Suprapubic skin (tissue), 4 donors: ENCODE measurements at regions not wholly inside any gene's neighbourhood (a gene's known extent, or its start where the extent isn't known, plus 50 kb on each side); places are given as distances from the start of the nearest gene placed in this dataset.
"Not testable (repeated sequence)": the region's sequence is repeated elsewhere in the genome, so short reads cannot be mapped to it uniquely, and the experiment has no call there.

Experiments
- CTCF ChIP-seq, 2 donors: fragments of 200-600 bp in 1 of 2; fragments of 450-650 bp in 1 of 2; sonication (generic) in 1 of 2; IDR thresholded peaks; one replicate each; pipeline ENCODE4 v1.5.1; 2016 to 2019; ENCODE audit warnings: antibody characterized with exemption in 2 of 2, mild to moderate bottlenecking in 1 of 2, moderate library complexity in 1 of 2
- EP300 ChIP-seq: sonication (generic); formaldehyde crosslinking; IDR thresholded peaks from one replicate; pipeline ENCODE4 v1.6.1; 2017; ENCODE audit warnings: antibody characterized with exemption
- POLR2A ChIP-seq, 2 donors: fragments of 450-650 bp; IDR thresholded peaks; one replicate each; pipeline ENCODE4 v1.6.1; 2017; ENCODE audit warnings: antibody characterized with exemption in 2 of 2, mild to moderate bottlenecking in 2 of 2, moderate library complexity in 2 of 2
- POLR2AphosphoS5 ChIP-seq, 3 donors: sonication (generic); formaldehyde crosslinking; IDR thresholded peaks; one replicate each; pipeline ENCODE4 v1.6.1; 2017; ENCODE audit warnings: antibody characterized with exemption in 3 of 3

DNA sequence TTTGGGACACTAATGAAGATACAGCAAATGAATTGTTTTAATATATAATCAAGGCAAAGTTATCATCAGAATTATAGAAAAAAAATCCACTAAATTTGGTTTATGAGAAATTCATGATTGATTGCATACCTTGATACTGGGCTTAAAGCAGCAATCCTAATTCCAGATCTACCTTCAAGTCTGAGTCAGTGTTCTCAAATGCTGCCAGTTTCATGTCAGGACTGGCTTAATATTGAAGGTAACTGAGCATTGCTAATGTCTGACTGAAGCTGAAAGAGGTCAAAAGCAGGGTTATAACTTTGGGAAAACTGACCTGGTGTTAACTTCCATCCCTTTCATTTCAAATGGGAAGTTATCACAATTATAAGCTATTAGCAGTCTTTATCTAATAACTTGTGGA is 618.8 kb upstream of the SEMA6D start:
- not testable (repeated sequence) for TF ChIP-seq CTCF (IDR thresholded peaks at IDR 0.05); POLR2A (IDR thresholded peaks at IDR 0.05); POLR2AphosphoS5 (IDR thresholded peaks at IDR 0.05); EP300
